OCI-LY7 (cell line): ENCODE measurements at regions not wholly inside any gene's neighbourhood (a gene's known extent, or its start where the extent isn't known, plus 50 kb on each side); places are given as distances from the start of the nearest gene placed in this dataset.

ENCODE experiments used
- EZH2phosphoT487 ChIP-seq: fragments of 200-600 bp; sonication (generic); IDR thresholded peaks from 2 replicates; pipeline ENCODE4 v1.6.1; 2018; ENCODE audit warnings: low read depth, borderline replicate concordance, mild to moderate bottlenecking, mixed run types, antibody characterized with exemption, low read length, moderate library complexity, mixed read lengths
- TF ChIP-seq, protein P1 (sequence below): fragments of 200-600 bp; sonication (generic); conservative IDR thresholded peaks from 2 replicates; pipeline ENCODE4 v1.5.1; 2014; ENCODE audit warnings: mild to moderate bottlenecking, antibody characterized with exemption, low read length, moderate library complexity, mixed read lengths

DNA sequence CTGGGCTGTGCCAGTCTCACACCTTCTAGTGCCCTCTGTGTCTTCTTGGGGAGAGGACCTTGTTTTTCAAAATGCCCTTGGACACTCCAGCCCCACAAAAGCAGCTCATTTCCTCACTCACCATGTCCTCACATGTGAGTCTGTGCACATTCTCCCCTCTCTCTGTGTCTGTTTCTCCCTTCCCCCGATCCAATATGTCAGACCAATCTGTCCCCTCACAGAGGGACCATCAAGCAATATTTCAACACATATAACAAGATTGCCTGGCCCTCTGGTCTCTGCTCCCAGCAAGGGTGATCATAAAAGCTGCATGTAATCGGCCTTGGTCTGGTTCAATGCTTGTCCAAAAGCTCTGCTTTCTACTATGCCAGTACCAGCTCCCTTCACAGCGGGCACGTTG lies 261.2 kb downstream of the MATN1 start:
- TF ChIP-seq, protein P1, sequence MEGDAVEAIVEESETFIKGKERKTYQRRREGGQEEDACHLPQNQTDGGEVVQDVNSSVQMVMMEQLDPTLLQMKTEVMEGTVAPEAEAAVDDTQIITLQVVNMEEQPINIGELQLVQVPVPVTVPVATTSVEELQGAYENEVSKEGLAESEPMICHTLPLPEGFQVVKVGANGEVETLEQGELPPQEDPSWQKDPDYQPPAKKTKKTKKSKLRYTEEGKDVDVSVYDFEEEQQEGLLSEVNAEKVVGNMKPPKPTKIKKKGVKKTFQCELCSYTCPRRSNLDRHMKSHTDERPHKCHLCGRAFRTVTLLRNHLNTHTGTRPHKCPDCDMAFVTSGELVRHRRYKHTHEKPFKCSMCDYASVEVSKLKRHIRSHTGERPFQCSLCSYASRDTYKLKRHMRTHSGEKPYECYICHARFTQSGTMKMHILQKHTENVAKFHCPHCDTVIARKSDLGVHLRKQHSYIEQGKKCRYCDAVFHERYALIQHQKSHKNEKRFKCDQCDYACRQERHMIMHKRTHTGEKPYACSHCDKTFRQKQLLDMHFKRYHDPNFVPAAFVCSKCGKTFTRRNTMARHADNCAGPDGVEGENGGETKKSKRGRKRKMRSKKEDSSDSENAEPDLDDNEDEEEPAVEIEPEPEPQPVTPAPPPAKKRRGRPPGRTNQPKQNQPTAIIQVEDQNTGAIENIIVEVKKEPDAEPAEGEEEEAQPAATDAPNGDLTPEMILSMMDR, result no peak
- no peak for TF ChIP-seq EZH2phosphoT487
